OCI-M2 (cell line): ENCODE measurements at regions not wholly inside any gene's neighbourhood (a gene's known extent, or its start where the extent isn't known, plus 50 kb on each side); places are given as distances from the start of the nearest gene placed in this dataset.
"Not testable (repeated sequence)": the region's sequence is repeated elsewhere in the genome, so short reads cannot be mapped to it uniquely, and the experiment has no call there.

Source experiments
- DNase-seq: peaks from one replicate; lab custom pipeline; 2025; ENCODE audit not compliant: unreplicated experiment; lab: John Stamatoyannopoulos, UW

DNA sequence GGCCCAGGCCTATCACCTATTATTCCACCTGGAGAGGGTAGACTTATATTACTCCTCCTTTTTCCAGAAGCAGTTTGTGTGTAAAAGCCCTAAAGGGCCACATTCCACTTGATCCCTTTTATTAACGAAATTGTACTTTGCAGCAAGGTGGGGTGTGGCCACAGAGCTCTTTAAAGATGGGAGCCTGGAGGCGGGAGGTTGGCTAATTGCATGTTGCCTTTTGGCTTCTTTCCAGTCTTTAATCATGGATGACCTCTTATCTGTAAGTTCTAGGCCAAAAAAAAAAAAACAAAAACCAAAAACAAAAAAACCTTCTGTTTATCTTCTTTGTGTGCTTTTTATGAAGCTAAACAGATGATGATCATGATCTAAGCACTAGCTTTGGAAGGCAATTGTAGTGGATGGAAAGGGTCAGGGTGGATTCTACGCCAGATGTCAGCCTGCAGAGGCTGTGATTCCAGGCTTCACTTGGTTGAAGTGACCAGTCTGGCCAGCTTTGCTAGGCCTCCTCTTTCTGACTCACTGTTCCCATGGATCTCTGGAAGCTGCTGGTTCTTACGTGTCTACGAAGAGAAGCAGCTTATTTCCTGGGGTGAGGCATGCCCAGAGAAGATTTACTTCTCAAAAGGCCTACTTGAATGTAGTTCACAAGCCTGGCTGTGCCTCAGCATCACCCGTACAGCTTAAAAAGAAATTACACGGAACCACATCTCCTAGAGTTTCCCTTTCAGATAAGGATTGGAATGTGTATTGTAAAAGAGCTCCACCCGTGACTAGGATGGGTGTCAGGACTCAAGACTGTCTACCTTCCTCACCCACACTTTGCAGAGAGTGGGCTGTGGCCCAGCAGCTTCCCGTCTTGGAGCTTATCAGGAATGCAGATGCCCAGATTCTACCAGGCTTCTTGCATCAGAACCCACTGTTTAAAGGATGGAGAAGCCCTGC, 330.9 kb upstream of the C2CD4B start:
- no peak for DNase-seq

- no peak for DNase-seq
Observed at GRCh38 chr15:62497356-62497755, 332.3 kb upstream of the C2CD4B start.

DNA sequence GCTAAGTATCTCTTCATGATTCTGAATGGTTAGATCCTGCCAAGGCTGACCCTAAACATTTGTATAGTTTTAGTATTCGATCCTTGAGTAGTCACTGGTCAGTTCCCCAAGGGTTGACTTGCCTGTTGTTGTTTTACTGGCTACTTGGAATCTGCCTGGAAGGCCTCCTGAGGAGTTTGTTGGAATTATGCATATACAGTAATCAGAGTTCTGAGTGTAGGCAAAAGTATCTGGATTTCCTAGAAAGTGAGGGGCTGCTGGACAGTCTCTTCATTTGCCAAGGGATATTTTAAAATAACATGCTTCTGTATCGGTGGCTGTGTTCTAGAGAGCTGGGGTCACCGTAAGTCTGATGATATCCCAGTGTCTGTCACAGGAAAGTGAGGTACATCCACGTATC, 333.2 kb upstream of the C2CD4B start:
- no peak for DNase-seq

DNA sequence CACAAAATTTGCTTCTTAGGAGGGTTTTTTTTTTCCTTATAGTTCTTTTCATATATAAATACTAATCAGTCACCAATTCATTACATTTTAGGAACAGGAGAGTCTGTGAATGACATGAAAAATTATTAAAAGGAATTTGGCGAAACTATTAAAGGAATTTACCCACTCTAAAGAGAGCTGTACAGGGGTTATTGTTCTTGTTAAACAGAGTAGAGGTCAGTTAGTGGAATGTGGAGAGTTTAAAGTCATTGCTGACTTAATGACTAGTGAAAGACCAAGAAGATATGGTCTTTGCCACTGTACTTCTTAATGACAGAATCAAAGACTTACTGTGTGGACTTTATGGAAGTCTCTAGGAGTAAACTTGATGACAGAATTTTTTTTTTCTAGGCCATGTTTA, 333.6 kb upstream of the C2CD4B start:
- DNase-seq, result no peak

GRCh38 chr15:62500325-62500724, 335.2 kb upstream of the C2CD4B start:
- DNase-seq, result no peak

DNA sequence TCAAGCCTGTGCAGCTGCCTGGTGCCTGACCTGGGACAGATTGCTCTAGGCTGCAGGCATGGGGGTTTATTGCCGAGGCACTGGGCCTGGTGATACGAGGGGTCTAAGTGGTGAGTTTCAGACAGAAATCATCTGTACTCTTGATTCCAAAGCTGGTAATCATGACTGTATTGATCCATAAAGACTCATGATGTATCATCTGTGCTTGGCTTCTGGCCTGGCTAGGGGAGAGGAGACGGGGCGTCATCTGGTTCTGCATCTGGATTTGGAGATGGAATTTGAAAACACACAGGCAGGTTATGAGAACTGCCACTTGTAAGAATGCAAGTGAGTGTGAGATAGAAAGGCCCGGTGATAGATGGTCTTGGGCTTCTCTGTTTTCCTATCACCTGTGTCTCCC, 337.4 kb upstream of the C2CD4B start:
- DNase-seq, result no peak

DNA sequence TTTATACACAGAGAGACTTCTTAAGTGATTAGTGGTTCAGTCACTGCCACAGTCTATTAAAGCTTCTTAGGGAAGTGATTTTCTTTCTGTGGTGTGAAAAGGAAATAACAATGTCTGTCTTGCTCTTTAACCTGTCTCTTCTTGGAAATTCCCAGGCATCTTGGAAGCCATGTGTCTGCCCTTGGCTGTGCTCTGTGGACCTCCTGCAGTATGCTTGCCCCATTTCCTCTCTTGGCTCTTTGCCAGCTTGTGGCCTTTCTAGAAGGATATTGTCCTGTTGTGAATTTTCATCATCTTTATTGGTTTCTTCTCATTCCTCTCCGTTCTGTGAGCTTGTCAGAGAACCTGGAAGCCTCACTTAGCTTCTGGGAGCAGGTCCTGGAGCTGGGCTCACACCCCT, 338.4 kb upstream of the C2CD4B start:
- no peak for DNase-seq

DNA sequence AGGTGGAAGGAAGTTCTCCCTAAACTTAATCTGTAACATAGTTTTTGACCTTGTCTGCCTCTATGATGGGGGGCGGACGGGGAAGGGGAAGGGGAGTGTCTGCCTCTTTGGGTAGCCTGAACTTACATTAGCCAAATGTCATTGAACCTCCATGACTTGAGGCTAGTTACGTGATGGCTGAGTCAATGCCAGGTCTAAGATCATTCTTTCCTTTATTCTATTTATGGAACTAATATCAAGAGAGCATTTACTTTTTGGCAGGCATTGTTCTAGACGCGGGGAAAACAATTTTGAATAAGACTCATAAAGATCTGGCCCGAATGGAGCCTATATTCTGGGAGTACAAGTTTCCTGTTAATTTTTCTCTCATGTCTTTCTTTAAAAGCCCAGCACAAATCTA, 340.7 kb upstream of the C2CD4B start:
- no peak for DNase-seq

- DNase-seq, result no peak
Observed at GRCh38 chr15:62506217-62506805, 341.2 kb upstream of the C2CD4B start.

- DNase-seq, result no peak
Observed at GRCh38 chr15:62509395-62509958, 344.4 kb upstream of the C2CD4B start.

DNA sequence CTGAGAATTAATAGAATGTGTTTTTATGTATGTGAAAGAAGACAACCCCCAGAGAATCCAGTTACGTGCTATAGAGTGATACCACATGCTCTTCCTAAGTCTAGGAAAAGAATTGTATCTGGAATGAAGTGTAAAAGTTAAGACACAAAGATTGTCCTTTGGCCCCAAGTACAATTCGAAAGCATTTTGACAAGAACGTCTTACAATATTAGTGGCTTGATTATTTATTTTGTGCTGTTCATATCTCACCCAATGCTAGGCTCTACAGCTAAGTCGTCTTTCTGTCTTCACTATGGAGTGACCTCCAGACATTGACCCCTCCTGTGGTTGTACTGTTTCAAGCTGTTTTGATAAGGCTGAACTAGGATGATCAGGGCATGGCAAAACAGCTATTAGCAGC, 345.7 kb upstream of the C2CD4B start:
- DNase-seq, result no peak

GRCh38 chr15:62512904-62513303, 347.8 kb upstream of the C2CD4B start:
- no peak for DNase-seq

GRCh38 chr15:62513893-62514292, 348.8 kb upstream of the C2CD4B start:
- no peak for DNase-seq

DNA sequence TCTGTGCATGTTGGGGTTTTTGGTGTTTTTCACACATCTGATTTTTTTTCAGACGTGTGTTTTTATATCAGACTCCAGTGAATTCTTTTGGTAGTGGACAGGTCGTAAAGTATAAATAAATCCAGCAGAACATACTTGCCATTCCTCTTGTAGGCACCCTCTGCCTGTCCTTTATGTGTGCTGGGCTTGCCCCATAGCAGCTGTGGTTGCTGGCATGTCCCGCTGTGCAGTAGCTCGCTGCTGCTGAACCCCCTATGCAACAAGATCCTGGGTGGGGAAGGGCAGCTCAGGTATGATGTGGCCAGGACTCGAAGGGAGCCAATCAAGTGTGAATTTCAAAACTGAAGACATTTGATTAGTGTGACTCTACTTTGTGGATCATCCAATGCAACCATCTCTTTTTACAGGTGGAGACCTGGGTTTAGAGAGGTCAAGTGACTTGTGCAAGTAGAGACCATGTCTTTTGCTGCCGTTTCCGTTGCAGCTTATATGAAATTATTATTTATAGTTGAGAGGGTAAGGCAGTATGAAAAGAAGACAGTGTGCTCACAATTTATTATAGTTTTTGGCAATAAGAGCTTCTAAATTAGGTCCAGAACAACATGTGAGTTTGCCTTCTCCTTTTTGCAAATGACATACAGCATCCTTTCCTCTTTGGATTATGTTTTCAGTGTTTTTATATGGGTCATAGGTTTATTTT, 350.8 kb upstream of the C2CD4B start:
- DNase-seq, result no peak

DNA sequence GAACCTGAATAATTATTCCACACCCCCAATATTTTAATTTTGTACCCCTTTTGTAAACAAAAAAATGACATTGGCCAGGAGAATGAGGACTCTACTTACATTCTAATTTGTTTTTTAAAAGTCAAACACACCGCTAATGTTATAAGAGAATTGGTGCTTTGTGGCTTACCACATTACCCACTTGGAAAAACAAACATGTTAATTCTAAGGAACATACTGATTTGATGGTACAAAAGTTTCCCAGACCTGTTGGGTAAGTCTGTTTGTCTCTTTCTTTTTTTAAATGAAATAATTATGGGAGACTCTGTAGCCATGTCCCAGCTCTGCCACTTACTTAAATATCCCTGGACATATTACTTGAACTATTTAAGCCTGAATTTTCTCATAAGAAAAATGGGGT, 352.5 kb upstream of the C2CD4B start:
- DNase-seq, result no peak

GRCh38 chr15:62518666-62519065, 353.6 kb upstream of the C2CD4B start:
- not testable (repeated sequence) for DNase-seq

DNA sequence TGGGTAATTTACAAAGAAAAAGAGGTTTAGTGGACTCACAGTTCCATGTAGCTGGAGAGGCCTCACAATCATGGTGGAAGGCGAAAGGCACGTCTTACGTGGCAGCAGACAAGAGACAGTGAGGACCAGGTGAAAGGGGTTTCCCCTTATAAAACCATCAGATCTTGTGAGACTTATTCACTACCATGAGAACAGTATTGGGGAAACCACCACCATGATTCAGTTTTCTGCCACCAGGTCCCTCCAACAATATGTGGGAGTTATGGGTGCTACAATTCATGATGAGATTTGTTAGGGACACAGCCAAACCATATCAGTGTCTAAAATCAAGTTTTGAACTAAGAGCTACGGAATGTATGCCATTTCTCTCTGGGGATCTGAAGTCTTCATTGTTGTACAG, 354.8 kb upstream of the C2CD4B start:
- no peak for DNase-seq

DNA sequence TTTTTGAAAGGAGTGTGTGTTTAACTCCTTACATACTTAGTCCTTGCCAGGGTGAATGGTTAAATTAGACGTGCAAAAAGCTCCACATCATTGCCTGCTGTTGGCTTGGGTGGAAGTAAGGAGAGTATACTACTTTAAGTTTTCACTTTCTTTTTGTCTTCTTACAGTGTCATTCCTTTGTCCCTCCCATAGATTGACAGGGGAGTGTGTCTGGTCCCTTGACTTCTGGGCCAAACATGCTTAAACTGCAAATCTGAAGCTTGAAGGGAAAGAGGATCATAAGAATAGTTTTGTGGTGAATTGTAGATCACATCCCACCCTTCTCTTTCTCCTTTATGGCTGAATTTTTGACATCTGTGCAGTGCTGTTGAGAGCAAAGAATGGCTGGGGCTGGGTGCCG, 355.8 kb upstream of the C2CD4B start:
- DNase-seq, result no peak

DNA sequence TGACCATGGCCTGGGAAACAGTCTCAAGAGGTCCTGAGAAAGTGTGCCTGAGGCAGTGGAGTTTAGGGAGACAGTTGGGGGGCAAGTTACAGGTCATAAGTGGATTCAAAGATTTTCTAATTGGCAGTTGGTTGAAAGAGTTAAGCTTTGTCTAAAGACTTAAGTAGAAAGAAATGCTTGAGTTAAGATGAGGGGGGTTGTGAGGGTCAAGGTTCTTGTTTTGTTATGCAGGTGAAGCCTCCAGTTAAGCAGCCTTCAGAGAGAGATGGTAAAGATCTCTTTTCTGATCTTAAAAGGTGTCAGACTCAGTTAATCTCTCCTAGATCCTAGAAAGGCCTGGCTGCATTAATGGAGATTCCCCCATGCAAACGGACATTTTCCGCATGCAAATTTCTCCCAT, 356.3 kb upstream of the C2CD4B start:
- DNase-seq, result no peak

- no peak for DNase-seq
Observed at GRCh38 chr15:62524848-62525247, 359.8 kb upstream of the C2CD4B start.

- no peak for DNase-seq
Observed at GRCh38 chr15:62527387-62527786, 362.3 kb upstream of the C2CD4B start.

- no peak for DNase-seq
Observed at GRCh38 chr15:62528505-62528904, 363.4 kb upstream of the C2CD4B start.
